GM18505 (cell line): ENCODE measurements at regions not wholly inside any gene's neighbourhood (a gene's known extent, or its start where the extent isn't known, plus 50 kb on each side); places are given as distances from the start of the nearest gene placed in this dataset.
A peak's percentile ranks its signal among the peaks of the same experiment; 100 is the strongest.

Experiments
- ATAC-seq: cut with Tn5 transposase; IDR thresholded peaks from one replicate; pipeline ENCODE4 v1.9.1; 2021; ENCODE audit not compliant: unreplicated experiment
- POLR2A ChIP-seq: IDR thresholded peaks from 4 replicates; pipeline ENCODE4 v1.6.1; 2011; ENCODE audit warnings: borderline replicate concordance; ENCODE audit not compliant: insufficient read depth, insufficient read length; ENCODE audit errors: extremely low read depth

DNA sequence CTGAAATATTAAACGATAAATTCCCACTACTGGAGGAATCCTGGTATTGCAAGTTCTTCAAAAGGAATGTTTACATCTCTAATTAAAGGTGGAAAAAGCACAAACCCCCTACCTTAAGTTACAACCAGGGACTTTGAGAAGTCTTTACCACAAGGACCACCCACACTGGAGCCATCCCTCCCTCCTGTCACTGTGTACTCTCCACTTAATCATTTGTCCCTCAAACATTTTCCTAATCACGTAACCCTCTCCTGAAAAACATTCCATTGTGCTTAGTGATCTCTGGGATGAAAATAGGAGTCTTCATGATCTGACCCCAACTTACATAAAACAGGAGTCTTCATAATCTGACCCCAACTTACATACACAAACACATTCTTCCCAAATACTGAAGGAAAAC, 85.7 kb downstream of the SUCLG1 start:
- TF ChIP-seq POLR2A, result no peak
- no peak for ATAC-seq

GRCh38 chr2:84362541-84362940, 96.5 kb downstream of the SUCLG1 start:
- no peak for ATAC-seq
- TF ChIP-seq POLR2A, result no peak

DNA sequence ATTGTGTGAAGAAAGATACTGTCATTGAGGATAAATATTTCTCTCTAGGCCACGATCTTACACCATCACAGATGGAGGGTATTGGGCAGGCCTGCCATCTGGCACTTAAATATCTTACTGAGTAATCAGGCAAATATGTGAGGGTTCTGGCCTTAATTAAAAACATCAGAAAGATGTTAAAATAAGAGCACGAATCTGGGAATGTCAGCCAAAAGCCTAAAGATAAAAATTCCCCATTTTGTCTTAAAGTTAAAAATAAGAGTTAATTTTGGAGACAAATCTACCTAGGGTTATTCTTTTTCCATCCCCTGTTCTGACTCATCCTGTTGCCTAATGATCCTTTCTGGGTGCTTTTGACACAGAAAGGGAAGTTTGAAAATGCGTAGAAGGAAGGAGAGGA, 121.0 kb downstream of the SUCLG1 start:
- no peak for ATAC-seq
- TF ChIP-seq POLR2A, result no peak

GRCh38 chr2:84327645-84328249, 131.3 kb downstream of the SUCLG1 start:
- no peak for TF ChIP-seq POLR2A
- no peak for ATAC-seq

DNA sequence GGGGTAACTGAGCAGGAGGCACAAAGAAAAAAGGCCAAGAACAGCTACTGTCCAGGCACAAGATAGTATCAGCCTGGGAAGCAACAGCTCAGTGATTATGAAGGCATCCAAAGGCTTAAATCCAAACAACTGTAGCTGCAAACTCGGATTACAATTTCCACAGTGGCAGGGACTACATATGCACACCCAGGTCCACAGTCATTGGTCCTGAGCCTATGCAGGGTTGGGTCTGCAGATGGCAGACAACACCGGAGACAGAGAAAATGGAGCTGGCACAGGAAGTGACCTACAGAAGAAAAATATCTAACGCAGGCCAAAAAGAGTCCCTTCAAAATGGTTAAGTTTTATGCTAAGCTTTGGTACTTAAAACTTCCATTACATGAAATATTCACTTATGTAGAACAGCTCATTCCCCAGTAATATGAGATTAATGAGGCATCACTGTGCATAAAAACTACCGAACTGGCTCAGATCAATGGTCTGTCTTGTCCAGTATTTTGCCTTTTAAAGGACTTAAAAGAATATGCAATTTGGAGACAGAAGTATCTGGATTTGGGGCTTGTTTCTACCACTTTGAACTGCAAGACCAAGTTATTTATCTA, 132.1 kb downstream of the SUCLG1 start:
- no peak for ATAC-seq
- no peak for TF ChIP-seq POLR2A

- TF ChIP-seq POLR2A, result no peak
- no peak for ATAC-seq
These were observed 135.2 kb downstream of the SUCLG1 start for GRCh38 chr2:84323890-84324289.

DNA sequence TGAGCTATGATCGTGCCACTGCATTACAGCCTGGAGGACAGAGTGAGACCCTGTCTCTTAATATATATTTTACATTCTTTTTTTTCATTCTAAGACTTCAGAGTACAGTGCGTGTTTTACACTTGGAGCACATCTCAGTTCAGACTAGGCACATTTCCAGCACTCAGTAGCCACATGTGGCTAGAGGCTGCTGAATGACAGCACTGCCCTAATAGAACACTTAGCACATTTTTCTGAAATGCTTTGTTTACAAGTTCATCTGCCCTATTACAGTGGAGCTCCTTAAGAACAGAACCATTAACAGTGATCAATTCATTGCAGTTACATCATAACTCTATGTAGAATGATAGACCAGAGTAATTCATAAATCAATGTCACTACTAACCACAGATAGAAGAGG, 138.1 kb downstream of the SUCLG1 start:
- no peak for ATAC-seq
- TF ChIP-seq POLR2A, result no peak

DNA sequence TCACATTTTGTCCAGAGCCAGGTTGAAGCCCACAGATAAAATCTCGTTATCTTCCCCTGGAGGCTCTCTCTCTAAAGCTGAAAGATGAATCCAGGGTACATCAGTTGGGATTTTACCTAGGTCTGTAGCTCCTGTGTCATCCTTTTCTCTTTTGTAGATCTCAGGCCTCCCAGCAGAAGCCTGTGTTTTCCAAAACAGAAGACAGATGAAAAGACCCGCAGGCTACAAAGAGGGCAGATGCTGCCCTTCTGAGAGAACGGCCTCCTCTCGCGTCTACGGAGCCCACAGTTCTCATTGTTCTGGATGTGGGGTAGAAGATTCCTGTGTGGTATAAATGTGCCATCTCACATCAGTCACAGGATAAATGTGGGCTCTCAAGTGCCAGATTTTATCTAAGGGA, 139.5 kb downstream of the SUCLG1 start:
- ATAC-seq, result no peak
- no peak for TF ChIP-seq POLR2A

DNA sequence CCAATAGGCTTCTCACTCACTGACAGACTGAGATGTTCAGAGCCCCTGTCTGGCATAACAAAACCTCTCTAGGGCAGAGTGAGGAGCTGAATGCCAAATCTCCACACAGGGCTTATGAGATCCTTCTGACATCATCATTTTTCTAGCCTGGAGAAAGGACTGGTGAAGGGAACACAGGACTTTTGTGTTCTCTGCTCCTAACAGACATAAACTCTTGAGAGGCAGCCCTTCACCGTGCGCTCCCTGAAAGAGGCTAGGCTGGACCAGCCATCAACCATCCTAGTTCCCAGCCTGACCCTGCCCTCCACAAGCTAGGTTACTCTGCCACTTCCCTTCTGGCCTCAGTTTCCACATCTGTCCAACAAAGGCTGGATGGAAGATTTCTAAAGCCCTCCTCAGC, 141.9 kb downstream of the SUCLG1 start:
- ATAC-seq, result no peak
- no peak for TF ChIP-seq POLR2A

DNA sequence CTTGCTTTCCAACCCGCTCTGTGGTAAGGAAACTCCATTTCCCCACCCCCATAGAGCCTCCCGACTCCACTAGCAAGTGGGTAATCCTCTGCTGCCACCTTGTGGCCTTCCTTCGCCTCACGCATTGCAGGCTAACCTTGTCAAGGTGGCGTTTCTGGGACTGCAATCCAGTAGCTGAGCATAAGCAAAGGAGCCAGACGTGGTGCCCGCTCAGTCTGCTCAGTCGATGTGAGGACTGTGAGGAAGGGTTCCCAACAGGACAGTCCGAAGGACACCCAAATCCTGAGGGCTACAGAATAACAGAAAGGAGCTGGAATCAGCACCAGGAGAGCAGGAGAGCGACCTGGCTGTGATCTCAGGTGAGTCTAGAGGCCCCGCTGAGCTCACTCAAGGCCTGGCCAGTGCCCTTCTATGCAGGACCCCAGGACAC, 144.2 kb downstream of the SUCLG1 start:
- TF ChIP-seq POLR2A, result no peak

DNA sequence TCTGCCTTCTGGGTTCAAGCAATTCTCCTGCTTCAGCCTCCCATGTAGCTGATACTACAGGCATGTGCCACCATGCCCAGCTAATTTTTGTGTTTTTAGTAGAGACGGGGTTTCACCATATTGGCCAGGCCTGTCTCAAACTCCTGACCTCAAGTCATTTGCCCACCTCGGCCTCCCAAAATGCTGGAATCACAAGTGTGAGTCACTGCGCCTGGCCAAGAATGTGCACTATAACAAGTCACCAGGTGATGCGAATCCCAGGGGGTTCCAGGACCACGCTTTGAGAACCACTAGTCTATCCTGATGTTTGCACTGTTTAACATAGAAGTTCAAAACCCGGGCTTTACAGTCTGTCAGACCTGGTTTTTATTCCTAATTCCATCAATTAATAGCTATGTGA, 144.8 kb downstream of the SUCLG1 start:
- ATAC-seq, result no peak
- no peak for TF ChIP-seq POLR2A

More for the DNA sequence above, 144.2 kb downstream of the SUCLG1 start:
- ATAC-seq, result peak; percentile 99

GRCh38 chr2:84309281-84309680, 149.8 kb downstream of the SUCLG1 start:
- ATAC-seq, result no peak
- TF ChIP-seq POLR2A, result no peak

DNA sequence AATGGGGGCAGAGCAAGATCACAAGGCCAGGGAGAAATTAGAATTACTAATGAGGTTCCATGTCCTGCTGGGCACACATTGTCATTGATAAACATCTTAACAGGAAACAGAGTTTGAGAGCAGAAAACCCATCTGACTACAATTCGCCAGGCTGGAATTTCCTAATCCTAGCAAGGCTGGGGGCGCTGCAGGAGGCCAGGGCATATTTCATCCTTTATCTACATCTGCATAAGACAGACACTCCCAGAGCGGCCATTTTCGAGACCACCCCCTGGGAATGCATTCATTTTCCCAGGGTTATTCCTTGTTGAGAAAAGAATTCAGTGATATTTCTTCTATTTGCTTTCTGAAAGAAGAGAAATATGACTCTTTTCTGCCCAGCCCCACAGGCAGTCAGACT, 152.7 kb downstream of the SUCLG1 start:
- no peak for TF ChIP-seq POLR2A
- no peak for ATAC-seq

GRCh38 chr2:84302513-84303412, 156.3 kb downstream of the SUCLG1 start:
- TF ChIP-seq POLR2A, result no peak
- peak; percentile 97 for ATAC-seq
